T-helper 2 cell (primary cell): ENCODE measurements at regions not wholly inside any gene's neighbourhood (a gene's known extent, or its start where the extent isn't known, plus 50 kb on each side); places are given as distances from the start of the nearest gene placed in this dataset.

Source experiments
- DNase-seq, 5 experiments: peaks; one replicate each; pipeline versions ENCODE4 v3.0.0 to v3.0.0-alpha.2; 2012 to 2022

DNA sequence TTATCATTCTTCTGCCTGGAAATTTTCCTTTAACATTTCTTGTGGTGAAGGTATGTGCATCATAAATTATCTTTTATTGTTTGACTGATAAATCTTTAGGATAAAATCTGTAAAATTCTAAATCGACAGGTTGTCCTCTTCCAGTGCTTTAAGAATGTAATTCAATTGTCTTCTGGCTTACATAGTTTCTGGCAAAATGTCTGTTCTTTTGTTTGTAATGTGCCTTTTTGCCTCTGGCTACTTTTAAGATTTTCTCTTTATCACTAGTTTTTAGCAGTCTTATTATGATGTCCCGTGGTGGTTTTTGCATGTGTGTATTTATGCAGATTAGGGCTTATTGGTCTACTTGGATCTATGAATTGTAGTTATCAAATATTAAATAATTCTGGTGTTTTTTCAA, 203.6 kb upstream of the COPS8 start:
- DNase-seq: no peak

DNA sequence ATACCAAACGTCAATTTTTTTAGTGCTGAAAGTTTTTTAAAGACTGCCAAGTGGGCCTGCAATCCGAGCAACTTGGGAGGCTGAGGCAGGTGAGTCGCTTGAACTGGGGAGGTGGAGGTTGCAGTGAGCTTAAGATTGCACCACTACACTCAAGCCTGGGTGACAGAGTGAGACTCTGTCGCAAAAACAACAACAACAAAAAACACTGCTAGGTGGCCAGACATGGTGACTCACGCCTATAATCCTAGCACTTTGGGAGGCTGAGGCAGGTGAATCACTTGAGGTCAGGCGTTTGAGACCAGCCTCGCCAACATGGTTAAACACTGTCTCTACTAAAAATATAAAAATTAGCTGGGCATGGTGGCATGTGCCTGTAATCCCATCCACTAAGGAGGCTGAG, 202.8 kb upstream of the COPS8 start:
- DNase-seq: no peak

DNA sequence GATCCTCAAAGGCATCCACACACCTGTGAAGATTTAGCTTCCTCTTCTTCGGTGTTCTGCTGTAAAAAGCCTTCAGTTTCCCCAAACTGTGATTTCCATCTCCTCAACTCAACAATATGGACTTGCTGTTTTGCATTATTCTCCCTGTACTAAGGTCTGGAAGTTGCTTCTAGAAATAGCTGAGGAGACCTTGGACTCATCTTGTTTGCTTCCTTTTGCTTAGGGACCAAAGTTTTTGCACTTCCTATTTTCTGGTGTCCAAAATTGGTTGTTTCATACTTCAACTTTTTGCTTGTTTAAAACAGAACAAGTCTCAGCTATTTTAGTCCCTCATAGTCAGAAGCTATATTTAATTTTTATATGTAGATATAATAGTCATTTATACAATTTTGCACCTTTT, 201.9 kb upstream of the COPS8 start:
- DNase-seq: no peak

DNA sequence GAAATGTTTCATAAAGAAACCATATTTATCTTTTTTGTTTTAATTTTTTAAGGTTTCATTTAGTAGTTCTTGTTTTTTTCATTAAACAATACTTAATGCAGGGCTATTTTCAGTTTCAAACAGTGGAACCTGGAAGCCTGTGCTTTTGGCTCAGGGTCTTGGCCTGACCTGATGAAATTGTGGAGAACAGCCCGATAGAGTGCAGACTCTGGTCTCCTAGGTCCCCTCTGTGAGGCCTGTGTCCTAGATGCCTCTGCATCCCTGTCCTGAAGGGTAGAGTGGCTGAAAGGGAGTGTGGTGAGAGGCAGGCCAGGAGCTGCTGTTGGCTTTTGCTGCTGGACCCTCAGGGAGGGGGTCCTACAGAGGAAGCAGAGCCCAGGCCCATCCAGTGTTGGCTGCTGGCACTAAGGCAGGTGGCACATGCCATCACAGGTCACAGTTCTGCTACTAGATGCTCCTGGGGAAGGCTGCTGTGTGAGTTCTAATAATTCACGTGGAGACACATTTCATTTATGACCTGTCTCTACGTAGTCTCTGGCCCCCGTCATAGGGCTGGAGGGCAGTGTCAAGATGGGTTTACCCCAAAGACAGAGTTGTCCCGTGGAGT, 201.0 kb upstream of the COPS8 start:
- DNase-seq: no peak

DNA sequence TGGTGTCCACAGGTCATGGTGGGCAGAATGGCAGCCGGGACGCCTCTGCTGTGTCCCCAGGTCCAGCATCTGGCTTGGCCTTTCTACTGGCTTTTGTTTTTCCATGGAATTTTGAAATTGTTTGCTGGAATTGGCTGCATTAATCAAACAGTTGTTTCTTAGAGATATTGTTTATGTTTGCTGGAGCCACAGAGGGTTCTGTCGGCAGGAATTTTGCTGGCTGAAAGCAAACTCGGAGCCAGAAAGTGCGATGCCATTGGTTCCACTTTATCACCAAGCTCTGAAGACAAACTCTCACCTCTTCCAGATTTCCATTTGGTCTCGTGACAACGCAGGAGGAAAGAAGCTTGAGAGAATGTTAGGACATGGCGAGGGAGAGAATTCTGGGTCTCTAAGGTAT, 199.2 kb upstream of the COPS8 start:
- no peak for DNase-seq

DNA sequence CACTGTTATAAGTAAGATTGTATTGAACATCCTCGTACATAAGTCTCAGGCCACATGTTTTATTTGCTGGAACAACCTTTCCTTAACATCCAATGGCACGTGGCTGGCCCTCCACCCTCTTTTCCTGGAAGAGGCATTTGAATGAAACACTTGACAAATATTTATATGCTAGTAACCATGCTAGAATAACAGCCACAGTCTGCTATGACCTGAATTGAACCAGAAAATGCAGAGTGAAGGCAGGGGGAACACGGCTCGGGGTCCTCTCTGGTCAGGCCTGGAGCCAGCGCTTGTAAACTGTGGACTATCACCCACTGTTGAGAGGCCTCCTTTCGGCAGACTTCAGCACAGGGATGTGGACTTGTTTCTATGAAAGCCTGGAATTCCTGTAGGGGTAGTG, 198.2 kb upstream of the COPS8 start:
- DNase-seq: no peak

DNA sequence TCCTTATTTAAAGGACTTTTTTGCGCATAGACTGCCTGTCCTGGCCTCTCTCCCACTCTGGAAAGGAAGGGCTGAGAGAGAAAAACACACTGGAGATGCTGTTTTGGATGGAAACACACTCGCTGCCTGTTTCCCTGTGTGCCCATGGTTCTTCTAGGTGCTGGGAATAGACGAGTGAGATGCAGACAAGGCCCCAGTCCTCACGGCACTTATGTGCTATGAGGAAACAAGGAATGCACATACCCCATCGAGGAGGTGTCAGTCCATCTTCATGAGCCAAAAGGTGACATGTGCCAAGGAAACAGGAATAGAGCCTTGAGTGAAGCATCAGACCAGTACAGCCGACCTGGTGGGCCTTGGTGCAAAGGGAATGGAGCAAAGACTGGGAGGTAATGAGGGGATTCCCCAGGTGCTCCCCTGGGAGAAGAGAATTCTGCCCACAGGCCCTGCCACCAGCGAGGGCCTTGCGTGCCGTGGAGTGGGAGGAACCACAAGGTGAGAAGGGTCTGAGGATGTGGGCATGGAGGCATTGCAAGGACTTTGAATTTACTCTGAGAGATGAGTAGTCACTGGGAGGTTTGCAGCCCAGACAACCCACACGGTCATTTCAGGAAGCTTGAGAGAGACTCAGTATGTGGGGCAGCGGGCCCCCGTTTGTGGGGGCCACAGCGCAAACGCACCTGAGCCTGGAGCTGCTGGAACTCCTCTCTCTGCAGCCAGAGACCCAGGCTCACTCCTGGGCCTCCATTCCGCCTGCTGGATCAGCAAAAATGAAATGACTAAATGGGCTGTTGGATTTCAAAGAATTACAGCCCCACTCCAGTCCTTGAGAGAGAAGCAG, 197.5 kb upstream of the COPS8 start:
- no peak for DNase-seq

DNA sequence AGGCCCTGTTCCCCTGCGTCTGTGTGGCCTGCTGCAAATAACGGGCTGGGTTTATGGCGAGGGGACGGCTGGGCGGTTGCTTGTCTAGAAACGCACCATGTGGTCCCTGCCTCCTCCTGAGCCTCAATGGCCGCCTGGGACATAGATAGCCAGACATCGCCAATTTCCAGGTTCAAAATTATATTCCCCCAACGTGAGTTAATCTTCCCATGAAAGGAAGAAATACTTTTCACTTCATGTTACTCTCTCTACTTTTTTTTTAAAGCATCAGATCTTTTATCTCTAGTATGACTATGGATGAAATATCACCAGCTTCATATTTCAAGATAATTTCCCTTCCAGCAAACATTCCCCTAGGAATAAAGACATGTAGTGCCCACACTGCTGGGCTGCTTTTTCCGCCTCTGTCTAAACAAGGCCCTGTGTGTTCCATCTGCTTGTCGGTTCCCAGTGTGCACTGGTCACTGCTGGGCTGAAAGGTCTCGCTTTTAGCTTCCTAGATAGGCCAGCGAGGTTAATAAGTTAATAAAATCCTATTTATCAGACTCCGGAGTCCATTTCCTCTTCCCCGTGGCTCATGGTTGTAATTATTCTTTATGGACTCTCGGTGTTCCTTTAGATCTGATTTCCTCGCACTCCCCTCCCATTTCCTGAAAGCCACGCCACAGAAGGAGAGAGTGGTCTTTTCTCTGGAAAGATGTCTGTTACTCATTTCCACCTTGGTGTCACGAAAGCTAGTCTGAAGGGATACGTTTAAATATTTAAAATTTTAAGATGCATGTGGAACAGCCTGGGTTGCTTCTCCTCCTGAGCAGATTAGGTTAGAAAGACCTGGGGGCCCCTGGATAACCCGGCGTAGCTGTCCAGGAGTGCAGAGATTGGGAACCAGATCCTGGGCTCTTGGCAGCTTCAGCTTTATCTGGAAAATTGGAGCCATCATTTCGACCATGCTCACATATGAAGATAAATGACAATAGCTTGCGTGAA, 196.6 kb upstream of the COPS8 start:
- DNase-seq: no peak

DNA sequence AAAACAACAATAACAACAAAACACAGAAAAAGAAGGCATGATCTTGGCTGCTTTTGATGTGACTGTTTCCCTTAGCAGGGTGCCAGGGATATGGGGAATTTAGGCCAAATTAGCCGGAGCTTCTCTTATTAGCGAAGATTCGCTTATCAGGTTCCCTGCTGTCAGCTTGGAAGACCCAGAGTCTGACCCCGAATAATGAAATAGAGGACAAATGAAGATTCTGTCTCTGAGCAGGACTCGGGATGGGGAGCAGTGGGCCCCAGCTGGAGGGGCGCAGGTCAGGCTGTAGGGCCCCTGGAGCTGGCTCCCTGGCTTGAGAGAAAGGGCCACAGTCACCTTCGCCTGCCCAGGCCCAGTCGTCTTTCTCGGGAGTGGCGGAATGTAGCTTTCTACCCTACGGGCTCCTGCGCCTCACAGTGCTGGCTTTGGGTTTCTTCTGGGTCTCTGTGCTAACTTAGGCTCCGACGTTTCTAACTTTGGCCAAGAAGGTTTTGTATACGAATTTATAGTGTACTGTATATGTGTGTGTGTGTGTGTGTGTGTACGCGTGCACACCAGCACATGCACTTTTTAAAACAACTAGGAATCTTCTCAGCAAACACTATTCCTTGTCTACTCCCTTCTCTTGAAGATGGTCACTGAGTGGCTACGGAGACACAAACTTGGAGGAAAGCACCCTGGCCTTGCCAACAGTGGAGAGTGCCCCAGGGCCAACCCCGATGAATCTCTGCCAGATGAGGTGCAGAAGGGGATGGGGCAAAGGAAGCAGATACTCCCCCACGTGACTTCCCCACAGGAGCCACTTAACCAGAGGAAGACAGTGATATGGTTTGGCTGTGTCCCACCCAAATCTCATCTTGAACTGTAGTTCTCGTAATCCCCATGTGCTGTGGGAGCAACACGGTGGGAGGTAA, 195.6 kb upstream of the COPS8 start:
- DNase-seq: no peak

DNA sequence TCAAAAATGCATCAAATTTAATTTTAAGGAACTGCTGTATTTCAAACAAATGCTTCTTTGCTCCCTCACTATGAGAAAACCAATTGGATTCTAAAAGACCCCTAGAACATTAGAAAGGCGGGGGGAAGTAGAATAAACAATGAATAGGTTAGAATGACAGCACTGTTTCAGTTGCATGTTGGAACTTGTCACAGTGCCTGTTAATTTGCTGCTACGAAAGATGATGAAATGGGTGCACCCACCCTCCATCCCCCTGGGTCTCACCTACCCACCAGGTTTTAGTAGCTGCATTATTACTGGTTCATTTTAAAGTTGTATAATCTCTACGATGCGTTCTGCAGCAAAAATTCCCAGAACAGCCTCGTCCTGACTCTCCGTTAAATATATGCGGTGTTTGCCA, 193.0 kb upstream of the COPS8 start:
- DNase-seq: no peak

DNA sequence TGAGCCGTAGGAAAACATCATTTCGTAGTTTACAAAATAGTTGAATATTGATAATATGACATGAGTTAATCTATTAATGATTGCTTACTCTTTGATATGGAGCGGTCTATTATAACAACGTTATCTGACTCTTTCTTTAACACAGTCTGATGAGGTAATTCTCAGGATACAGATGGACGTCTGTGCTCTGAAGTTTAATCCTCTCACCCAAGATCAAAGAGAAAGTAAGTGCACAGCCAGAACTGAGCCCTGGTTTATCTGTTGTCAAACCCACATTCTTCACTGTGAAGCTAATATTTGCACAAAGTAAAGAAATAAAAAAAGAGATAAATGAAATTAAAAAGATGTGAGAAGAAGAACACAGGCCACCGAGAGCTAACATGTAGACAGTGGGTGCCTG, 190.9 kb upstream of the COPS8 start:
- DNase-seq: no peak

DNA sequence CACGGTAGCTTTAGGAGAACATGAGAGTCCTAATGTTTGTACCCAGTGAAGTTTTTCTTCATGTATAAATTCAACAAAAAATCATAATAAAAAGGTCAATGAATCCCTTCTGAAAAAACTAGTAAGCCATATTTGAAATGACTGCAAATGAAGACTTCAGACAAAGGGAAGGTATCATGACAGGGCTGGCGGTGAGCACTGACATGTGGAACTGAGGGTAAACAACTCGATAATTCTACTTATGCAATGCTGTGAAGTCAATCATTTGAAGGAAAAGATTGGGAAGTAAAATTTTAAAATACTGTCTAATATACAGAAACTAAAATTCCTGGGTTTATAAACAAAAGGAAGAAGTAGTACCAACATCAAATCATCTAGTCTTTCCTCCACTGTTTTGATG, 190.2 kb upstream of the COPS8 start:
- DNase-seq: no peak

DNA sequence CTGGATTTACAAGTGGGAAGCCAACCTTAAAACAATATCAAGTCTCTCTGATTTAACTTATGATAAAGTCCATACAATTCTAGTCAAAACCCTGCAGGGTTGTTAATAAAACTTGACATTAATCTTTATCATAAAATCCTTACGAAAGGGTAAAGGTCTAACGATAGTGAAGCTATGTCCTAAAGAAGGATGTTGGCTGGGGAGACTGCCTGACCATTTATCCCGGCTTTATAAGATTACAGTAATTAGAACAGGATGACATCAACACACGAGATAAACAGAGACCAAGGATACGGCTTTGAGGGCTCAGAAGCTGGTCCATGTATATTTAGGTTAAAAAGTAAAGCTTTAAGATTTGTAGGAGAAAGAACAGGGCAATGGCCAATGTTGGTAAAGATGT, 189.0 kb upstream of the COPS8 start:
- DNase-seq: no peak

DNA sequence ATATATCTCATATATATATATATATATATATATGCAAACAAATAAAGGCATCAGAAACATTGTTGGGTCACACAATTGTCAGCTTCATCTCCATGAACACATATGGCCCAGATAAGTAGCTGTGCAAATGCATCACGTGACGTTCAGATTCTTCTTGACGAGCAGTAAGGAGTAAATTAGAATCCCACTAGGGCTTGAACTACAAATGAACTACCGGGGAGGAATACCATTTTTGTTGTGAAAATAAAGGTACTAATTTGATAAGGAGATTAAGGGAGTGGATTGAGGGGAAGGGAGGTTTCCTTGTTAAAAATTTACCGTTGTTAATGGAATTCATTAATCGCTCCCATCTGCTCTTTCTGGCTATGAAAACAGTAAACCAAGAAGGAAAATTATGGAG, 186.5 kb upstream of the COPS8 start:
- DNase-seq: no peak

DNA sequence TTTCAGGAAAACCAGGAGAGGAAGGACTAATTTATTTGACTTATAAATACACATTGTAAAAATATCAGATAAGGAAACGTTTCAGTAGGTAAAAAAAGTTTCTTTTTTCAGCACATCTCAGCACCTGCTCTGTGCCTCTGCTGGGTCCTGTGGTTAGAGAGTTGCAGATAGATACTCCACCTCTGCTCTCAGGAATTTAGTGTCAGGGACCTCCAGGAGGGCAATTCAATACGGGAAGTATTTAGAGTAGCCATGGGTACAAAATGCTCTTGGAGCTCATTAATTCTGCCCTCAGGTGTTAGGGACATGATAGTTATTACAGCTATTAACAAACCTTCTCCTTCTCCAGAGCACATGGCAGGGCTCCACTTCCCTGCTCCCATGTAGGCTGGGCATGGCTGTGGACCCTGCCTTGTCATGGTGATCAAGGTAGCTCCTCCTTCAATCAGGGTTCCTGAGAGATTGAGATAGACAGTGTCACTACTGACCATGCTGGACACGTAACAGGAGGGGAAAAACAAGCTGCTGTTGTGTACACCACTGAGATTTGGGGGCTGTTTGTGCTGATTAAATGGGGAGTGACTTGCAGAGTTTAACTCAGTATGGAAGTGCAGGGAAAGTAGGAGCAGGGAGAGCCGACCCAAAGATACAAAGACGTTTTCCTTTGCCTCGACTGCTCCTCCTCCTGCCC, 185.6 kb upstream of the COPS8 start:
- no peak for DNase-seq

DNA sequence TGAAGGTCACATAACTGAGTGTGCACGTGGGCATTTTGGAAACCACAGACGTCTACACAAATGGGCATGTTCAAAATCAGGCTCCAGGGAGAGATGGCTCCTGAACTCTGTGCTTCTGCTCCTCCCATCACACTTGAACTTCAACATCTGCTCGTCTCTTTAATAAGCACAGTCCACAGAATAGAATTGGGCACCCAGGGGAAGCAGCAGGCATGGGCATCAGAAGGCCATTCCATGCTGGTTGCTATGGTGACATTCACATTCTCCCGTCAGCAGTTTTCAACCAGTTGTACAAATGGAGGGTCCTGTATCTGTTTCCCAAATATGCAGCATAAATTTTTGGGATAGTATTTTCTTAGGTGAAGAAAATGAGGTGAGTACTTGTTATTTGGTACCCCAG, 183.7 kb upstream of the COPS8 start:
- no peak for DNase-seq

DNA sequence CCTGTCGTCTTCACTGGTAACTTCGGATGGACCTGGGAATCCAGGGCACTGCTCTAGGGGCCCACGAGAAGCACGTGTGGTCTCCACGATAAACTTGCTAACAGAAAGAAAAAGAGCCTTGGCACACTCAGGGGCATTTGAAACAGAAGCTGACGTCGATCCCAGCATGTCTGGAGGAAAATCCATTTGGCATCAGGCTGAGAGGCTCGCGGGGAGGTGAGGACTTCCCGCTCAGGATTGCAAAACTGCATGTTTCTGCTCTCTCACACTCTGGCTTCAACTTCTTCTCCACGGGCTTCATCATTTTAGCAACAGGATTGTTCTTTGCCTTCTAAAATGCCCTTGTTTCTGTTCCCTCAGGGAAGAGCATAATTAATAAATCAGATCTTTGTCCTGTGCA, 181.7 kb upstream of the COPS8 start:
- DNase-seq: no peak

DNA sequence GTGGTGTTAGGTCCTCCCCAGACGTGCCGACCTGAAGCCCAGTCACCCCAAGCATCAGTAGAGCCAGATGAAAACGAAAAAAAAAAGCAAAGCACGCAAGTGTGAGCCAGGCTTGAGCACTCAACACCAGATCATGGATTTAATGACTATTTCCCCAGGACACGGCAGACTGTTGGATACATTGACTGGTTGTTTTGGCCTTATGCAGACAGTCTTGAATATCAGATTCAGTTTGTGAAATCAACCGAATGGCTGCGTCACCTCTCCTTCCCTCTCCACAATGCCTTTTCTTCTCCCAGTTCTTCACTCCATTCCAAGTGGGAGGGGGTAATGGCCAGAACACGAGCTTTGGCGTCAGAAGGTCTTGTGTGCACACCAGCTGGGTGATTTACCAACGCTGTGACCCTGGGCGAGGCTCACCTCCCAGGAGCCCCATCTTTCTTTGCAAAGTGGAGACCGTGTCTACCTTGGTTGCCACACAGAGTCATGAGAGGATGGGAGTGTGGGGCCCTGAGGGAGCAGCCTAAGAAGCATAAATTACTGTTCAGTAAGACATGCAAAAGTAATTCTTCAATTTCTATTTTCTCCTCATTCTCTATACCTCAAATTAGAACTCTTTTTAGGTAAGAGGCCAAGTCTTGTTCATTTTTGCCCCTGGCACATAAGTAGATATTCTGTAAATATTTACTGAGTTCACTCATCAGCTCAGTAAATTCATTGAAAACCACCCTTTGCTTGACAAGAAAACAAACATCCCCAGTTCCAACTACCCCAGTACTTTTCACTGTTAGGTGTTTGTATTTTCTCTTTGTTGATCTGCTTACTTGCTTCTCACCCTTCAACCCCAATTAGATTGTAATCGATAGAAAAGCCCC, 181.1 kb upstream of the COPS8 start:
- no peak for DNase-seq

DNA sequence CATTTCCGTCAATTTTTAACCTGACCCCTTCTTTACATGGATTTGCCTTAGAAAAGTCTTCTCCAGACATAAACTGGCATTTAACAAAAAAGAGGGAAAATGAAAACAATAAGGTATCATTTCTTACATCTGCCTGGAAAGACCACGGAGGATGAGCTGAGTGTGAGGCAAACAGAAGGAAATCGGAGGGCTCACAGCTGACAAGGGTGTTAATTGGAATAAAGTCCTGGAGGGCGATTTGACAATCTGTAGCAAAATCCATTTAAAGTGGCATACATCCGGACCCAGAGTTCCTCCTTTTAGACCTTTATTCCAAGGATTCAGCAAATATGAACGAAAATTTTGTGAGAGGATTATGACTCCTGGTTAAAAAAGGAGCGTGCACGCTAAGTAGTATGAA, 179.7 kb upstream of the COPS8 start:
- DNase-seq: no peak

DNA sequence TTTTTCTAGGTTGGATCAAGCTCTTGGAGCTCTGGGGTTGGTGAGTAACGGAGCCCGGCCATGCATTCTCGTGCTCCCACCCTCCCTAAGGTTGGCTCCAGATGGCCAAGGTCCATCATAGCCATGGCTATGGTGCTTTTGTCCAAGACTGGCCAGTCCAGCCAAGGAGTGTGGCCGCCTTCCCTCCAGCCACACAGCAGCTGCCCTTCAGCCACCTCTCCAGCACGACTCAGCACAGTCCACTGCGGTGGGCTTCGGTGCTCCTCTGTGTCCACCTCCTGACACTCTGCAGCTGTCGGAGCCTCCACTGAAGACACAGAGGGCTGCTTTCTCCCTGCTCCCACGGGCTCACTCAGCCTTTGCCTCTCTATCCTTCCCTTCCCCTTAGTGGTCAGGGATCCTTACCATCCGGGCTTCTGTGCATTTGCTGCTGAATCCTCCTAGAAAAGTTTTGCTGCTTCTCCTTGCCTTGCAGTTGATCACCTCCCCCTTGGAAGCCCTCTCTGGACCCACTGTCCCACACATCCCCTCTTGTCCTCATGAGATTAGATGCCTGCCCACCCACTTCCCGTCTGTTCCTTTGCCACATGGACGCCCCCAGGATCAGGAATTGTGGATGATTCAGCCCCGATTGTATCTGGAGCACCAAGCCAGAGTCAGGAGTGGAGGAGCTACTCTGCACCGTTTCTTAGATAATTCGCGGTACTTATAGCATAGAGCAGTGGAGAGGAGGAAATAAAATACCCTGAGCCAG, 177.1 kb upstream of the COPS8 start:
- DNase-seq: no peak
